Body of pancreas (tissue), 4 donors: ENCODE measurements at regions not wholly inside any gene's neighbourhood (a gene's known extent, or its start where the extent isn't known, plus 50 kb on each side); places are given as distances from the start of the nearest gene placed in this dataset.

Experiments used
- POLR2A ChIP-seq, 3 donors: fragments of 450-650 bp; IDR thresholded peaks; one replicate each; pipeline ENCODE4 v1.6.1; 2016; ENCODE audit warnings: antibody characterized with exemption in 3 of 3, mild to moderate bottlenecking in 2 of 3
- TF ChIP-seq, protein P1 (sequence below), 7 experiments: fragments of 450-650 bp in 4 of 7; fragments of 200-600 bp in 3 of 7; sonication (generic) in 3 of 7; IDR thresholded peaks; one replicate each; pipeline ENCODE4 v1.5.1; 2016 to 2019; ENCODE audit warnings: antibody characterized with exemption in 7 of 7

- TF ChIP-seq, protein P1, sequence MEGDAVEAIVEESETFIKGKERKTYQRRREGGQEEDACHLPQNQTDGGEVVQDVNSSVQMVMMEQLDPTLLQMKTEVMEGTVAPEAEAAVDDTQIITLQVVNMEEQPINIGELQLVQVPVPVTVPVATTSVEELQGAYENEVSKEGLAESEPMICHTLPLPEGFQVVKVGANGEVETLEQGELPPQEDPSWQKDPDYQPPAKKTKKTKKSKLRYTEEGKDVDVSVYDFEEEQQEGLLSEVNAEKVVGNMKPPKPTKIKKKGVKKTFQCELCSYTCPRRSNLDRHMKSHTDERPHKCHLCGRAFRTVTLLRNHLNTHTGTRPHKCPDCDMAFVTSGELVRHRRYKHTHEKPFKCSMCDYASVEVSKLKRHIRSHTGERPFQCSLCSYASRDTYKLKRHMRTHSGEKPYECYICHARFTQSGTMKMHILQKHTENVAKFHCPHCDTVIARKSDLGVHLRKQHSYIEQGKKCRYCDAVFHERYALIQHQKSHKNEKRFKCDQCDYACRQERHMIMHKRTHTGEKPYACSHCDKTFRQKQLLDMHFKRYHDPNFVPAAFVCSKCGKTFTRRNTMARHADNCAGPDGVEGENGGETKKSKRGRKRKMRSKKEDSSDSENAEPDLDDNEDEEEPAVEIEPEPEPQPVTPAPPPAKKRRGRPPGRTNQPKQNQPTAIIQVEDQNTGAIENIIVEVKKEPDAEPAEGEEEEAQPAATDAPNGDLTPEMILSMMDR (IDR thresholded peaks at IDR 0.05) = no peak
- TF ChIP-seq POLR2A (IDR thresholded peaks at IDR 0.05) = no peak
These were observed 210.7 kb upstream of the DPH6 start for GRCh38 chr15:35756623-35757022.
